ENCODE measurements at regions not wholly inside any gene's neighbourhood (a gene's known extent, or its start where the extent isn't known, plus 50 kb on each side); places are given as distances from the start of the nearest gene placed in this dataset.

- Mint-ChIP-seq H3K9me3 (peaks cover 18% of the 10 kb centered on the region), H3K4me1 (no peaks in the 10 kb centered on the region), H3K27me3 (peaks cover 1% of the 10 kb centered on the region), H3K36me3 (no peaks in the 10 kb centered on the region), H3K27ac (no peak overlapping the region), H3K4me3 (no peak overlapping the region)
- DNase-seq (ENCODE audit: low spot score in 2 of 2) (no peak), ATAC-seq (ENCODE audit: low read depth) (no peak)
Measured at GRCh38 chr3:1587426-1587825, 494.6 kb downstream of the CNTN6 start.

GRCh38 chr3:1591327-1592028, 498.7 kb downstream of the CNTN6 start:
- Mint-ChIP-seq H3K27ac (no peak overlapping the region), H3K36me3 (no peaks in the 10 kb centered on the region), H3K4me1 (no peaks in the 10 kb centered on the region), H3K4me3 (no peak overlapping the region), H3K27me3 (no peaks in the 10 kb centered on the region), H3K9me3 (peaks cover 18% of the 10 kb centered on the region)
- ATAC-seq (ENCODE audit: low read depth) = no peak
- DNase-seq (ENCODE audit: low spot score in 2 of 2) = no peak

- Mint-ChIP-seq H3K4me3 (no peak overlapping the region), H3K9me3 (peaks cover 11% of the 10 kb centered on the region), H3K4me1 (no peaks in the 10 kb centered on the region), H3K27ac (no peak overlapping the region), H3K36me3 (no peaks in the 10 kb centered on the region), H3K27me3 (no peaks in the 10 kb centered on the region)
- DNase-seq (ENCODE audit: low spot score in 2 of 2) (no peak), ATAC-seq (ENCODE audit: low read depth) (no peak)
Measured at GRCh38 chr3:1594940-1595339, 502.1 kb downstream of the CNTN6 start.

- no peaks in the 10 kb centered on the region for H3K4me1 Mint-ChIP-seq
- H3K9me3 Mint-ChIP-seq = no peaks in the 10 kb centered on the region
- DNase-seq (ENCODE audit: low spot score in 2 of 2) (no peak), ATAC-seq (ENCODE audit: low read depth) (no peak)
- H3K36me3 Mint-ChIP-seq = no peaks in the 10 kb centered on the region
- no peaks in the 10 kb centered on the region for H3K27me3 Mint-ChIP-seq
- H3K27ac Mint-ChIP-seq = no peak overlapping the region
- no peak overlapping the region for H3K4me3 Mint-ChIP-seq
Measured at GRCh38 chr3:1600206-1600605, 498.5 kb upstream of the CNTN4 start.

- ATAC-seq (ENCODE audit: low read depth) = no peak
- Mint-ChIP-seq H3K27me3 (no peaks in the 10 kb centered on the region), H3K27ac (no peak overlapping the region), H3K4me1 (no peaks in the 10 kb centered on the region), H3K4me3 (no peak overlapping the region), H3K9me3 (no peaks in the 10 kb centered on the region), H3K36me3 (no peaks in the 10 kb centered on the region)
- no peak for DNase-seq (ENCODE audit: low spot score in 2 of 2)
Measured at GRCh38 chr3:1600700-1601418, 497.8 kb upstream of the CNTN4 start.

GRCh38 chr3:1609416-1609815, 489.2 kb upstream of the CNTN4 start:
- Mint-ChIP-seq H3K36me3 (no peaks in the 10 kb centered on the region), H3K4me1 (no peaks in the 10 kb centered on the region)

DNA sequence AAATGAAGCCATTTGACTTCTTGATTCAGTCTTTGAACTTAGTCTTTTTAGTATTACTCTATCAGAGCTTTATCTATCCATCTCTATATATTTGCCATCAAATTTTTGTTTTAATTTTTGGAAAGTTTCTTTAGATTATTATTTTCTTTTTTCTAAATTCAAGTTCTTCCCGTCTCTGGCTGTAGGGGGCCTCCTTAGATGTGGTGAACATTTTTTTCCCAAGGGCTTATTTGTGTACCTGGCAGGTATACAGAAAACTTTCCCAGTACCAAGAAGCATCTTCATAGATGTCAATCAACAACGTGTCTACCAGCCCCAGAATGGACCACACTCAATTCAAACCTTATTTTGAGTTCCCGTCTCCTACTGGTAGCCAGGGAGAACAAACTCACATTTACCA, 486.8 kb upstream of the CNTN4 start:
- no peak for ATAC-seq (ENCODE audit: low read depth)
- no peak overlapping the region for H3K27ac Mint-ChIP-seq
- no peaks in the 10 kb centered on the region for H3K4me1 Mint-ChIP-seq
- H3K4me3 Mint-ChIP-seq = no peak overlapping the region
- H3K36me3 Mint-ChIP-seq = no peaks in the 10 kb centered on the region
- H3K9me3 Mint-ChIP-seq = no peaks in the 10 kb centered on the region
- no peak for DNase-seq (ENCODE audit: low spot score in 2 of 2)
- H3K27me3 Mint-ChIP-seq = no peaks in the 10 kb centered on the region

More at GRCh38 chr3:1609416-1609815, 489.2 kb upstream of the CNTN4 start:
- Mint-ChIP-seq H3K27me3 (no peaks in the 10 kb centered on the region), H3K9me3 (no peaks in the 10 kb centered on the region), H3K27ac (no peak overlapping the region), H3K4me3 (no peak overlapping the region)
- ATAC-seq (ENCODE audit: low read depth) (no peak), DNase-seq (ENCODE audit: low spot score in 2 of 2) (no peak)

DNA sequence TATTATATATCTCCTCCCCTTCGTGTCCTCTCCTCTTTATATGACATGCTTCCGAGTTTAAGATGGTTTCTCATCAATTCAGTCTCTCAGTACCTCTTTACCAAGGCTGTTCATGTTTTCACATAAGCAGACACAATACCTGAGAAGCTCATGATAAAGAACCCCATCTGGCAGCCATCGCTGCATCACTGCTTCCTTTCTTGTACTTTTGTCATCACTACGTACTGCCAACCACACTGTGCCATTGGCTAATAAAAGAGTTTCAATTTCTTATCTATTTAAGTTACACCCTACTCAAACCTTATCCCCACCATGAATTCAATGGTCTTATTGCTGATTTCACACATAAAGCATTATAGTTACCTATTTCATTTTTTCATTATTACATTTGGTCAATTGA, 484.7 kb upstream of the CNTN4 start:
- no peak overlapping the region for H3K27ac Mint-ChIP-seq
- peaks cover 2% of the 10 kb centered on the region for H3K4me1 Mint-ChIP-seq
- H3K4me3 Mint-ChIP-seq = no peak overlapping the region
- no peaks in the 10 kb centered on the region for H3K36me3 Mint-ChIP-seq
- DNase-seq (ENCODE audit: low spot score in 2 of 2) (no peak), ATAC-seq (ENCODE audit: low read depth) (no peak)
- H3K27me3 Mint-ChIP-seq = no peaks in the 10 kb centered on the region
- no peaks in the 10 kb centered on the region for H3K9me3 Mint-ChIP-seq

- no peaks in the 10 kb centered on the region for H3K9me3 Mint-ChIP-seq
- DNase-seq (ENCODE audit: low spot score in 2 of 2) (no peak), ATAC-seq (ENCODE audit: low read depth) (no peak)
- H3K27me3 Mint-ChIP-seq = no peaks in the 10 kb centered on the region
- H3K4me3 Mint-ChIP-seq = no peak overlapping the region
- no peaks in the 10 kb centered on the region for H3K36me3 Mint-ChIP-seq
- no peak overlapping the region for H3K27ac Mint-ChIP-seq
- H3K4me1 Mint-ChIP-seq = peaks cover 2% of the 10 kb centered on the region
Measured at GRCh38 chr3:1616744-1617143, 481.9 kb upstream of the CNTN4 start.

DNA sequence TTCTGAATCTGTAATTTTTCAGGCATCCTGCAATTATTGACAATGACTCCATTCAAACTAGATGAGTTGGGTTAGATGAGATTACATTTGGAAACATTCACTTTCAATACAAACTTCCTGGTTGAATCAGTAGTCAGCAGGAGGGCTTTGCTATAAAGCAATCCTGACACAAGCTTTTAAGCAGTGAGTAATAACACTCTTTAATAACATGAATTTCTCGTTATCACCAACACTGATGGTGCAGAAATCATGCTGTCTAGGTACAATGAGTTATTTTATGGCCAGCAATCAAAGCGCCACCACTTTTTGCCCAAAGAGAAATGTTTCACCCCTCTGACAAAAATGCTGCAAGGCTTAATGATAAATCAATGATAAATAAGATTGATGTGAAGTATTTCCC, 474.8 kb upstream of the CNTN4 start:
- no peaks in the 10 kb centered on the region for H3K36me3 Mint-ChIP-seq
- H3K4me1 Mint-ChIP-seq = no peaks in the 10 kb centered on the region
- H3K9me3 Mint-ChIP-seq = no peaks in the 10 kb centered on the region
- ATAC-seq (ENCODE audit: low read depth) (no peak), DNase-seq (ENCODE audit: low spot score in 2 of 2) (no peak)
- H3K27ac Mint-ChIP-seq = no peak overlapping the region
- H3K27me3 Mint-ChIP-seq = no peaks in the 10 kb centered on the region
- H3K4me3 Mint-ChIP-seq = no peak overlapping the region

- no peak for ATAC-seq (ENCODE audit: low read depth)
Measured at GRCh38 chr3:1632128-1632527, 466.5 kb upstream of the CNTN4 start.

GRCh38 chr3:1661839-1662238, 436.8 kb upstream of the CNTN4 start:
- Mint-ChIP-seq H3K4me3 (no peak overlapping the region), H3K4me1 (no peaks in the 10 kb centered on the region), H3K36me3 (no peaks in the 10 kb centered on the region), H3K9me3 (no peaks in the 10 kb centered on the region), H3K27ac (no peak overlapping the region), H3K27me3 (no peaks in the 10 kb centered on the region)
- ATAC-seq (ENCODE audit: low read depth) = no peak
- no peak for DNase-seq (ENCODE audit: low spot score in 2 of 2)

More at GRCh38 chr3:1632128-1632527, 466.5 kb upstream of the CNTN4 start:
- no peak for DNase-seq (ENCODE audit: low spot score in 2 of 2)
- no peaks in the 10 kb centered on the region for H3K36me3 Mint-ChIP-seq
- H3K4me3 Mint-ChIP-seq = no peak overlapping the region
- no peaks in the 10 kb centered on the region for H3K27me3 Mint-ChIP-seq
- no peaks in the 10 kb centered on the region for H3K4me1 Mint-ChIP-seq
- no peak overlapping the region for H3K27ac Mint-ChIP-seq
- H3K9me3 Mint-ChIP-seq = no peaks in the 10 kb centered on the region

- H3K4me3 Mint-ChIP-seq = no peak overlapping the region
- DNase-seq (ENCODE audit: low spot score in 2 of 2) = no peak
- ATAC-seq (ENCODE audit: low read depth) = no peak
- no peaks in the 10 kb centered on the region for H3K36me3 Mint-ChIP-seq
- no peak overlapping the region for H3K27ac Mint-ChIP-seq
- no peaks in the 10 kb centered on the region for H3K27me3 Mint-ChIP-seq
- no peaks in the 10 kb centered on the region for H3K9me3 Mint-ChIP-seq
- H3K4me1 Mint-ChIP-seq = no peaks in the 10 kb centered on the region
Measured at GRCh38 chr3:1664266-1664665, 434.4 kb upstream of the CNTN4 start.

DNA sequence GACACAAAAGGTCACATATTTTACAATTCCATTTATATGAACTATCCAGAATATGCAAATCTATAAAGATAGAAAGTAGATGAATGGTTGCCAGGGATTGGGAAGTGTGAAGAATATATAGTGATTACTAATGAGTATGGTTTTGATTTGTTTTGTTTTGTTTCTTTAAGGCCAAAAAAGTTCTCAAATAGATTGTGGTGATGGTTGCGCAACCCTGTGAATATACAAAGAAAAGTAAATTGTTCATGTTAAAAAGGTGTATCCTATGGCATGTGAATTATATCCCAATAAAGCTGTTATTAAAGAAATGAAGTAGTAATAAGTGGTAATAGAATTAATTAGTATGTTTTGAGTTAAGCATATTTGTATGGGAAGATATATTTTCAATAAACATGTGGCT, 431.8 kb upstream of the CNTN4 start:
- Mint-ChIP-seq H3K27ac (no peak overlapping the region), H3K4me1 (no peaks in the 10 kb centered on the region), H3K4me3 (no peak overlapping the region), H3K27me3 (no peaks in the 10 kb centered on the region), H3K9me3 (no peaks in the 10 kb centered on the region), H3K36me3 (no peaks in the 10 kb centered on the region)
- ATAC-seq (ENCODE audit: low read depth) = no peak
- no peak for DNase-seq (ENCODE audit: low spot score in 2 of 2)
